ENCODE measurements at regions not wholly inside any gene's neighbourhood (a gene's known extent, or its start where the extent isn't known, plus 50 kb on each side); places are given as distances from the start of the nearest gene placed in this dataset.

GRCh38 chr17:14827396-14827919 lies 437.7 kb downstream of the PMP22 start:
- H3K36me3 Mint-ChIP-seq (ENCODE audit: insufficient read depth, unreplicated experiment) = no peaks in the 10 kb centered on the region

GRCh38 chr17:14826358-14826757 lies 438.8 kb downstream of the PMP22 start:
- Mint-ChIP-seq H3K4me3 (ENCODE audit: low read depth, unreplicated experiment) (no peak overlapping the region), H3K4me1 (ENCODE audit: low read depth, unreplicated experiment) (no peaks in the 10 kb centered on the region), H3K27me3 (ENCODE audit: unreplicated experiment) (no peaks in the 10 kb centered on the region), H3K27ac (ENCODE audit: unreplicated experiment) (no peak overlapping the region), H3K9me3 (ENCODE audit: low read depth, unreplicated experiment) (peaks cover 12% of the 10 kb centered on the region), H3K36me3 (ENCODE audit: insufficient read depth, unreplicated experiment) (no peaks in the 10 kb centered on the region)
- intact Hi-C loops (cut with micrococcal nuclease; ENCODE audit: unreplicated experiment) = no loop called here
- no peak for DNase-seq
- CTCF ChIA-PET = no interaction called here
- no peak for TF ChIP-seq CTCF (IDR thresholded peaks at IDR 0.05; ENCODE audit: unreplicated experiment)
- no TSS peak for BruUV-seq (replicated peaks)

More at GRCh38 chr17:14827396-14827919, 437.7 kb downstream of the PMP22 start:
- H3K27me3 Mint-ChIP-seq (ENCODE audit: unreplicated experiment) = no peaks in the 10 kb centered on the region
- intact Hi-C loops (cut with micrococcal nuclease; ENCODE audit: unreplicated experiment) = no loop called here
- CTCF ChIA-PET = no interaction called here
- peaks cover 12% of the 10 kb centered on the region for H3K9me3 Mint-ChIP-seq (ENCODE audit: low read depth, unreplicated experiment)
- no peaks in the 10 kb centered on the region for H3K4me1 Mint-ChIP-seq (ENCODE audit: low read depth, unreplicated experiment)
- no peak for DNase-seq
- BruUV-seq (replicated peaks) = no TSS peak
- H3K4me3 Mint-ChIP-seq (ENCODE audit: low read depth, unreplicated experiment) = no peak overlapping the region
- TF ChIP-seq CTCF (IDR thresholded peaks at IDR 0.05; ENCODE audit: unreplicated experiment) = no peak
- H3K27ac Mint-ChIP-seq (ENCODE audit: unreplicated experiment) = no peak overlapping the region

- Mint-ChIP-seq H3K9me3 (ENCODE audit: low read depth, unreplicated experiment) (peaks cover 12% of the 10 kb centered on the region), H3K27me3 (ENCODE audit: unreplicated experiment) (no peaks in the 10 kb centered on the region), H3K4me3 (ENCODE audit: low read depth, unreplicated experiment) (no peak overlapping the region), H3K36me3 (ENCODE audit: insufficient read depth, unreplicated experiment) (no peaks in the 10 kb centered on the region), H3K27ac (ENCODE audit: unreplicated experiment) (no peak overlapping the region), H3K4me1 (ENCODE audit: low read depth, unreplicated experiment) (no peaks in the 10 kb centered on the region)
- no TSS peak for BruUV-seq (replicated peaks)
- no peak for DNase-seq
- CTCF ChIA-PET = no interaction called here
- TF ChIP-seq CTCF (IDR thresholded peaks at IDR 0.05; ENCODE audit: unreplicated experiment) = no peak
- intact Hi-C loops (cut with micrococcal nuclease; ENCODE audit: unreplicated experiment) = no loop called here
These were observed 446.7 kb downstream of the PMP22 start for GRCh38 chr17:14818469-14818868.

DNA sequence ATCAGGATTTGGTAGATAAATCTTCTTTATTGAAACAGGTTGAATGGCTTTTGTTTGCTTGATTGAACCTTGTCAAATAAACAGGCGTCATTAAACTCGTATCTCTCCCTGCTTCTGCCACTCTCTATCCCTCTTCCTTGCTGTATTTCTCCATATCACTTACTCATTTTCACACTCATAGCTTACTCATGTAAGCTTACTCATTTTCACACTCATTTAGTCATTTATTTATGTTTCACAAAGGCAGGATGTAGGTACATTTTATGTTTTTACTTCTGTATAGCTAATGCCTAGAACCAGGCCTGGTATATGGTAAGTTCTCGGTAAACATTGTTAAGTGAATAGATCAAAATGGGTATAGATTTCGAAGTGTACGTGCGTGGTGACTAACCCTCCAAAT lies 450.0 kb downstream of the PMP22 start:
- DNase-seq = no peak
- H3K9me3 Mint-ChIP-seq (ENCODE audit: low read depth, unreplicated experiment) = peaks cover 21% of the 10 kb centered on the region
- no peak overlapping the region for H3K4me3 Mint-ChIP-seq (ENCODE audit: low read depth, unreplicated experiment)
- no peak for TF ChIP-seq CTCF (IDR thresholded peaks at IDR 0.05; ENCODE audit: unreplicated experiment)
- no peaks in the 10 kb centered on the region for H3K36me3 Mint-ChIP-seq (ENCODE audit: insufficient read depth, unreplicated experiment)
- CTCF ChIA-PET = no interaction called here
- H3K27me3 Mint-ChIP-seq (ENCODE audit: unreplicated experiment) = no peaks in the 10 kb centered on the region
- intact Hi-C loops (cut with micrococcal nuclease; ENCODE audit: unreplicated experiment) = no loop called here
- H3K4me1 Mint-ChIP-seq (ENCODE audit: low read depth, unreplicated experiment) = no peaks in the 10 kb centered on the region
- no TSS peak for BruUV-seq (replicated peaks)
- no peak overlapping the region for H3K27ac Mint-ChIP-seq (ENCODE audit: unreplicated experiment)

Measured in Calu3 (cell line).